Gastroesophageal sphincter (tissue), 4 donors: ENCODE measurements at regions not wholly inside any gene's neighbourhood (a gene's known extent, or its start where the extent isn't known, plus 50 kb on each side); places are given as distances from the start of the nearest gene placed in this dataset.

Experiments
- ATAC-seq: fragments of 150-250 bp; one replicate; pipeline ENCODE4 v1.9.1; 2016; ENCODE audit warnings: mild to moderate bottlenecking, moderate library complexity
- H3K27ac ChIP-seq, 4 donors: fragments of 200-600 bp; sonication (generic) in 3 of 4; 1 replicate in 3 of 4; 2 replicates in 1 of 4; pipeline ENCODE4 v1.5.1; 2016 to 2019
- H3K27me3 ChIP-seq: fragments of 200-600 bp; sonication (generic); one replicate; pipeline ENCODE4 v1.5.1; 2019
- H3K36me3 ChIP-seq, 2 donors: fragments of 200-600 bp; sonication (generic); one replicate each; pipeline ENCODE4 v1.5.1; 2019; ENCODE audit warnings: control low read depth in 1 of 2
- H3K4me1 ChIP-seq, 3 donors: fragments of 200-600 bp; sonication (generic); 1 replicate in 2 of 3; 2 replicates in 1 of 3; pipeline ENCODE4 v1.5.1; 2016 to 2019; ENCODE audit warnings: control low read depth in 2 of 3
- H3K4me3 ChIP-seq, 2 donors: fragments of 200-600 bp; sonication (generic); one replicate each; pipeline ENCODE4 v1.5.1; 2019; ENCODE audit warnings: mild to moderate bottlenecking in 1 of 2, moderate library complexity in 1 of 2
- H3K9me3 ChIP-seq, 3 donors: fragments of 200-600 bp; sonication (generic); one replicate each; pipeline ENCODE4 v1.5.1; 2017 to 2019; ENCODE audit warnings: control low read depth in 2 of 3
- EP300 ChIP-seq: sonication (generic); formaldehyde crosslinking; IDR thresholded peaks from one replicate; pipeline ENCODE4 v1.6.1; 2017; ENCODE audit warnings: antibody characterized with exemption, mild to moderate bottlenecking
- POLR2A ChIP-seq, 2 donors: fragments of 450-650 bp; IDR thresholded peaks; one replicate each; pipeline ENCODE4 v1.6.1; 2017; ENCODE audit warnings: antibody characterized with exemption in 2 of 2, mild to moderate bottlenecking in 2 of 2, moderate library complexity in 1 of 2
- POLR2AphosphoS5 ChIP-seq: sonication (generic); formaldehyde crosslinking; IDR thresholded peaks from one replicate; pipeline ENCODE4 v1.6.1; 2017; ENCODE audit warnings: antibody characterized with exemption
- WGBS, 2 donors: methylation state at CpG; one replicate each; pipeline ENCODE4 v1.1.5; 2018; ENCODE audit warnings: low coverage in 1 of 2; 5-methylcytosine and 5-hydroxymethylcytosine counted together
- TF ChIP-seq, protein P1 (sequence below), 4 experiments: fragments of 200-600 bp in 2 of 4; fragments of 450-650 bp in 2 of 4; sonication (generic) in 1 of 4; IDR thresholded peaks; one replicate each; pipeline ENCODE4 v1.5.1; 2017 to 2019; ENCODE audit warnings: antibody characterized with exemption in 4 of 4, mild to moderate bottlenecking in 2 of 4, moderate library complexity in 2 of 4

- peaks cover 0 to 4% (median 0%) of the 10 kb centered on the region in 3 donors for H3K9me3 ChIP-seq
- H3K4me3 ChIP-seq: no peak overlapping the region
- H3K4me1 ChIP-seq: peaks cover 0 to 19% (median 6%) of the 10 kb centered on the region in 3 donors
- ATAC-seq: no peak
- 83 to 100% methylated on average over 1 of the region's 1 CpG for WGBS, 2 donors
- H3K27ac ChIP-seq: no peak overlapping the region
- H3K36me3 ChIP-seq: no peaks in the 10 kb centered on the region
- TF ChIP-seq, protein P1, sequence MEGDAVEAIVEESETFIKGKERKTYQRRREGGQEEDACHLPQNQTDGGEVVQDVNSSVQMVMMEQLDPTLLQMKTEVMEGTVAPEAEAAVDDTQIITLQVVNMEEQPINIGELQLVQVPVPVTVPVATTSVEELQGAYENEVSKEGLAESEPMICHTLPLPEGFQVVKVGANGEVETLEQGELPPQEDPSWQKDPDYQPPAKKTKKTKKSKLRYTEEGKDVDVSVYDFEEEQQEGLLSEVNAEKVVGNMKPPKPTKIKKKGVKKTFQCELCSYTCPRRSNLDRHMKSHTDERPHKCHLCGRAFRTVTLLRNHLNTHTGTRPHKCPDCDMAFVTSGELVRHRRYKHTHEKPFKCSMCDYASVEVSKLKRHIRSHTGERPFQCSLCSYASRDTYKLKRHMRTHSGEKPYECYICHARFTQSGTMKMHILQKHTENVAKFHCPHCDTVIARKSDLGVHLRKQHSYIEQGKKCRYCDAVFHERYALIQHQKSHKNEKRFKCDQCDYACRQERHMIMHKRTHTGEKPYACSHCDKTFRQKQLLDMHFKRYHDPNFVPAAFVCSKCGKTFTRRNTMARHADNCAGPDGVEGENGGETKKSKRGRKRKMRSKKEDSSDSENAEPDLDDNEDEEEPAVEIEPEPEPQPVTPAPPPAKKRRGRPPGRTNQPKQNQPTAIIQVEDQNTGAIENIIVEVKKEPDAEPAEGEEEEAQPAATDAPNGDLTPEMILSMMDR (IDR thresholded peaks at IDR 0.05): no peak
- no peak for TF ChIP-seq EP300
- no peak for TF ChIP-seq POLR2AphosphoS5
- TF ChIP-seq POLR2A (IDR thresholded peaks at IDR 0.05): no peak
- H3K27me3 ChIP-seq: peaks cover 3% of the 10 kb centered on the region
Observed at GRCh38 chr6:40718401-40718800, 131.2 kb upstream of the LRFN2 start.

- H3K27ac ChIP-seq: no peak overlapping the region
Observed at GRCh38 chr6:40717411-40718057, 130.4 kb upstream of the LRFN2 start.

DNA sequence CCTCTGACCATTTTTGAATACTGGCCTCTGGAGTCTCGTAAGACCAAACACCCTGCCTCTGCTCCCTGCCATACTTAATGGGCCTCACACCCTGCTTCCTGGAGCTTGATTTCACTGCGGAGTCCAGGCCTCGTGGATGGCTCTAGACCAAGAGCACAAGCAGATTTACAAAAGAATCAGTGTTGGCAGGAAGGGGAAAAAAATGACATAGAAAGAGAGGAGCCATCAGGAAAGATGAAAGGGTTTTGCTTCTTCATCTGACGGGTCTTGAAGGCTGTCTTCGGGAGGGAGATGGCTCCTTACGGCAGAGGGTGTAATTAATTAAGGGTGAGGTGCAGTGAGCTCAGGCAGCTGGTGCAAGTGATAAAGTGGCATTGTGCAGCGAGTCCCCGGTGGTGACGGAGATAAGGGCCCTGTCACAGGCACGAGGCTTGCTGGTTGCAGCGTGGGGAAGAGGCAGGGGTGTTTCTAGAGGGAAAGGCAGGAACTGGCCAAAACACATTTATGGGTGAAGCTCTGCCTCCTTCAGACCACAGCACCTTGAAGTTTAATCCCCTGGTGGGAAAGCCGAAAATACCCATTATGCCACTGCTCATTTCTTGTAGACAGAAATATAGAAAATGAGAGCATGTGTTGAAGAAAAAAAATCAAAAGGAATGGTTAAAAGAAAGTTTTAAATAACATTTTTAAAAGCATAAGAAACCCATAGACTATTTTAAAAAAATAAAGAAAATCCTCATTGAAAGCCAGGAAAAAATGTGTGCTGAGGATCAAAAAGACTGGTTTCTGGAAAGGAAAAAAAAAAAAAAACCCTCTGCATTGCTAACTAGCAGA lies 128.6 kb upstream of the LRFN2 start:
- 42 to 43% methylated on average over 9 to 10 of the region's 12 CpGs for WGBS, 2 donors
- peaks cover 9% of the 10 kb centered on the region for H3K27me3 ChIP-seq
- H3K9me3 ChIP-seq: peaks cover 0 to 4% (median 0%) of the 10 kb centered on the region in 3 donors
- ATAC-seq: no peak
- TF ChIP-seq POLR2A (IDR thresholded peaks at IDR 0.05) (no peak), POLR2AphosphoS5 (no peak), EP300 (no peak)
- TF ChIP-seq, protein P1 (IDR thresholded peaks at IDR 0.05): no peak
- H3K4me1 ChIP-seq: peaks cover 0 to 18% (median 6%) of the 10 kb centered on the region in 3 donors
- no peak overlapping the region for H3K4me3 ChIP-seq
- no peaks in the 10 kb centered on the region for H3K36me3 ChIP-seq
- H3K27ac ChIP-seq: no peak overlapping the region

More at GRCh38 chr6:40717411-40718057, 130.4 kb upstream of the LRFN2 start:
- peaks cover 4% of the 10 kb centered on the region for H3K27me3 ChIP-seq
- WGBS, 2 donors: 67 to 79% methylated on average over 1 to 3 of the region's 3 CpGs
- H3K4me1 ChIP-seq: peaks cover 0 to 19% (median 6%) of the 10 kb centered on the region in 3 donors
- H3K9me3 ChIP-seq: peaks cover 0 to 4% (median 0%) of the 10 kb centered on the region in 3 donors
- H3K4me3 ChIP-seq: no peak overlapping the region
- TF ChIP-seq POLR2A (IDR thresholded peaks at IDR 0.05) (no peak), POLR2AphosphoS5 (no peak), EP300 (no peak)
- TF ChIP-seq, protein P1 (IDR thresholded peaks at IDR 0.05): no peak
- ATAC-seq: no peak
- no peaks in the 10 kb centered on the region for H3K36me3 ChIP-seq

DNA sequence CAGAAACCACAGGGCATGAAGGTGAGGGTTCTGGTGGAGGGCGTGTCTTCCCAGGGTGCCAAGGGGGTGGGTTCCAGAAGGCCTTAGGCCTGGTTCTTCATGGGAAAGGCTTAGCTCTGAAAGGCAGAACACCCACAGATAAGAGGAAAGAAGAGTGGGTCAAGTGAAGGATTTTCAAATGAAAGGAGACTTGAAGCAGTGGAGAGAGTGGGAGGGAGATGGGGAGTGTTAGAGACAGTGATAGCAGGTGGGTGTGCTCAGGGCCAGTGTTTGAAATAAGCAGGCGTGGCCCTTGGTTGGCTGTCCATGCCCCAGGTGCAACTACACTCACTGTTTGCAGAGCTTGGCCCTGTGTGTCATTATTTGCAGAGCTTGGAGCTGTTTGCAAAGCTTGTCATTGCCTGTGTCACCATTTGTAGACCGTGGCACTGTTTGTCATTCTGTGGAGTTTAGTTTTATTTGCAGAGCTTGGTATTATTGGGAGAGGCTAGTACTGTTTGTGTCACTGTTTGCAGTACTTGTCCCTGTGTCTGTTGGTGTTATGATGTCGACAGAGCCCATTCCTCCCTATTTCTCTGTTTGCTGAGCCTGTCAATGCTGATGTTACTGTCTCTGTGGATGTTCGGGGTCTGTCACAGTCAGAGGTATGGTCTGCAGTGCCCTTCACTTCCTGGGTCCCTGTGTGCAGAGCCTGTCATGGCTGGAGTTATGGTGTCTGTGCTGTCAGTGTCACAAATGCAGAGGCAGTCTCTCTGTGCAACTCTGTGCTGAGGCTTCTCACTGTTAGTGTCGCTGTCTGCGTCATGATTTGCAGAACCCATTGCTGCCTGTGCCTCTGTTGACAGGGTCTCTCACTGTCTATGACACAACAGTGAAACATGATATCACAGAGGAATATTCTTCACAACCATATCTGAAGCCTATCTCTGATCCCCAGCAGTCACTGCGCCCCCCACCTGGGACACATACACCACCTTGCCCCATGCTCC lies 127.7 kb upstream of the LRFN2 start:
- no peak overlapping the region for H3K4me3 ChIP-seq
- H3K27me3 ChIP-seq: peaks cover 14% of the 10 kb centered on the region
- H3K4me1 ChIP-seq: peaks cover 0 to 9% (median 2%) of the 10 kb centered on the region in 3 donors
- no peaks in the 10 kb centered on the region for H3K36me3 ChIP-seq
- no peak overlapping the region for H3K27ac ChIP-seq
- H3K9me3 ChIP-seq: peaks cover 0 to 4% (median 0%) of the 10 kb centered on the region in 3 donors
- 87 to 88% methylated on average over 5 to 6 of the region's 8 CpGs for WGBS, 2 donors
- TF ChIP-seq EP300: no peak
- TF ChIP-seq POLR2A (IDR thresholded peaks at IDR 0.05): no peak
- TF ChIP-seq POLR2AphosphoS5: no peak
- TF ChIP-seq, protein P1 (IDR thresholded peaks at IDR 0.05): no peak
- ATAC-seq: no peak
